Coronary artery (tissue), 2 donors: ENCODE measurements at regions not wholly inside any gene's neighbourhood (a gene's known extent, or its start where the extent isn't known, plus 50 kb on each side); places are given as distances from the start of the nearest gene placed in this dataset.

Experiments used
- DNase-seq: peaks from one replicate; pipeline ENCODE4 v3.0.0-alpha.2; 2017; ENCODE audit warnings: low spot score
- H3K27ac ChIP-seq, 2 donors: fragments of 200-600 bp; sonication (generic); one replicate each; pipeline ENCODE4 v1.5.1; 2016 to 2019
- H3K4me3 ChIP-seq: fragments of 200-600 bp; sonication (generic); 2 replicates; pipeline ENCODE4 v1.5.1; 2016; ENCODE audit warnings: mild to moderate bottlenecking, moderate library complexity
- CTCF ChIP-seq: fragments of 200-600 bp; sonication (generic); IDR thresholded peaks from one replicate; pipeline ENCODE4 v1.5.1; 2019; ENCODE audit warnings: antibody characterized with exemption

GRCh38 chr3:147925272-147925671 is 516.1 kb downstream of the ZIC1 start:
- DNase-seq = no peak
- H3K27ac ChIP-seq = no peak overlapping the region
- TF ChIP-seq CTCF = no peak
- H3K4me3 ChIP-seq = no peak overlapping the region

GRCh38 chr3:147930232-147930807 is 521.2 kb downstream of the ZIC1 start:
- no peak overlapping the region for H3K4me3 ChIP-seq
- no peak overlapping the region for H3K27ac ChIP-seq
- TF ChIP-seq CTCF = no peak
- DNase-seq = no peak

GRCh38 chr3:147934451-147935180 is 525.5 kb downstream of the ZIC1 start:
- H3K4me3 ChIP-seq = no peak overlapping the region
- TF ChIP-seq CTCF = no peak
- no peak overlapping the region for H3K27ac ChIP-seq
- no peak for DNase-seq

- Histone ChIP-seq H3K4me3 (no peak overlapping the region), H3K27ac (no peak overlapping the region)
- TF ChIP-seq CTCF = no peak
- no peak for DNase-seq
These were observed 528.2 kb downstream of the ZIC1 start for GRCh38 chr3:147937341-147937740.

GRCh38 chr3:147937891-147938290 is 528.7 kb downstream of the ZIC1 start:
- TF ChIP-seq CTCF = no peak
- DNase-seq = no peak
- no peak overlapping the region for H3K27ac ChIP-seq
- H3K4me3 ChIP-seq = no peak overlapping the region

- no peak for DNase-seq
- Histone ChIP-seq H3K4me3 (no peak overlapping the region), H3K27ac (no peak overlapping the region)
- no peak for TF ChIP-seq CTCF
These were observed 530.3 kb downstream of the ZIC1 start for GRCh38 chr3:147939425-147939824.

GRCh38 chr3:147939839-147940238 is 530.7 kb downstream of the ZIC1 start:
- no peak overlapping the region for H3K4me3 ChIP-seq
- H3K27ac ChIP-seq = no peak overlapping the region
- DNase-seq = no peak
- TF ChIP-seq CTCF = no peak
